ENCODE measurements at regions not wholly inside any gene's neighbourhood (a gene's known extent, or its start where the extent isn't known, plus 50 kb on each side); places are given as distances from the start of the nearest gene placed in this dataset.

DNA sequence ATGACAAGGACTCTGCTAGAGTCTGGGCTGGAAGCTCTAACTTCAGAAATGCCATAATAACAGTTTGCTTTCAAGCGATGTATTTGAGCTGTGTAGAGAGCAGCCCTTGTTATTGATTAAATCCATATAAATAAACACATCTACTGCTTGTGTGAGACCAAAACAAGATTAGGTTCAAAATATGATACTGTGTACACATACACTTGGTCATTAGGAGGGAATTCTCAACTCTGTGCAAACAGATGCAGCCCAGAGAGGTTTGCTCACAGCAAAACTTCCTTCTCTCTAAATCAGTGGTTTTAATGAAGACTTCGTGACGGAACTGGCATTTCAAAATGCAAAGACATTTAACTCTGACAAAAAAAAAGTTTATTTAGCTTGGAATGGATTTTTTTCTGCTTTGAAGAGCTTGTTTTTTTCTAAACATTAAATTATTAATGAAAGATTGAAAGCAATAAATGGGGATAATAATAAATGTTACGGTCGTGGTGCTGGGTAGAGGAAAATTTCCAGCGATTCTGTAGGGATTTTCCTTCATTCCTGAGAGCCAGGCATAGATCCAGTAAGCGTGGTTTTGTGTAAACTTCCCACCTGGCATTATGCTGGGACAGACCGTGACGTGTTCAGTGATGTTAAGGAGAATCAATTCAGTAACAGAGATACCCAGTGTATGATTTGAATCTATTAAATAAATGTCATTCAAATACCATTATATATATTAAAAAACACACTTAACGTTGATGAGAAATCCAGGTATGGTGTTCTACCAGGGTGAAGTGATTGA lies 213.7 kb downstream of the TEX29 start:
- no peak for DNase-seq (ENCODE audit: insufficient read length, low spot score)

DNA sequence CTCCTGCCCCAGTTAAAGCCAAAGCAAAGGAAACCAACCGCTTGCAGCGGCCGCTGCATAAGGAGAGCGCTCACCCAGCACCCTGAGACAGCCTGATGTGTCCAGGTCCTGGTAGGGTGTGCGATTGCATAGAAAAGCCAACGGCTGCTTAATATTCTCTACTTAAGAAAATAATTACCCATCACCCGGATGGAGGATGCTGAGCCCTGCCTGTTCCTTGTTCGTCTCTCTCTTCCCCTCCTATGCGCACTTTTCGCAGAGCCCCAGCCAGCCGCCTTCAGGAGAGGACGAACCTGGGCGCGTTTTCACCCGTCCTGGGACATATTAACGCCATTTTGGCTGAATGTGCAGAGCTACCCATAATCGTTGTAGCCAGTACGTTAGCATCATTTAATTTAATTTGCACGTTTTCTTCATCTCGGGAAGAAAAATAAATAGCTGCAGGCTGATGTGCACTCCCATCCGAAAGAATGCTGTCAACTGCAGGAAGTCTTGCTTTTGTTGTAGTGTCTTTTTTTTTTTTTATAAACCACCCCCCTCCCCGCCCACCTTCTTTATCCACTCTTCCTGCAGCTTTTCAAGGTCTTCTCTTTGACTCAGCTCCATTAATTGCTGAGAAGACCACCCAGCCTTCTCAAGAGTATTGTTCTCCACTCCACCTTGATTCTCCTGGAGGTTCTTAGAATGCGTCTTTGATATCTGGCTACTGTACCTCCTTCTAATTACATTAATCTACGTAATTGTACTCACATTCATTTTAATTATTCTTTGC lies 214.5 kb downstream of the TEX29 start:
- FAIRE-seq (no peak), DNase-seq (ENCODE audit: insufficient read length, low spot score) (no peak)

More for the DNA sequence above, 213.7 kb downstream of the TEX29 start:
- FAIRE-seq: no peak

DNA sequence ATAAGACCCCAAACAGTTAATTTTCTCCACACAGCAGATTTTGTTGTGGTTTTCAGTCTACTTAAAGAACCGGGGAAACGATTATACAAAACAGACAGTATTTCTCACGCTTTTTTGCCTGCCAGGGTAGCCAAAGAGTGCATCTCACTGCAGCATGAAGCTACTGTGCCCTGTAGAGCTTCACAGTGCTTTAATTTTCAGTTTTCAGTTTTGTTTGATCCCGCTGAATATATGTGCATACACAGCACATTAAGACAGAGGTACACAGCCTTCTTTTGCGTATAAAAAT lies 215.0 kb downstream of the TEX29 start:
- FAIRE-seq (no peak), DNase-seq (ENCODE audit: insufficient read length, low spot score) (no peak)

DNA sequence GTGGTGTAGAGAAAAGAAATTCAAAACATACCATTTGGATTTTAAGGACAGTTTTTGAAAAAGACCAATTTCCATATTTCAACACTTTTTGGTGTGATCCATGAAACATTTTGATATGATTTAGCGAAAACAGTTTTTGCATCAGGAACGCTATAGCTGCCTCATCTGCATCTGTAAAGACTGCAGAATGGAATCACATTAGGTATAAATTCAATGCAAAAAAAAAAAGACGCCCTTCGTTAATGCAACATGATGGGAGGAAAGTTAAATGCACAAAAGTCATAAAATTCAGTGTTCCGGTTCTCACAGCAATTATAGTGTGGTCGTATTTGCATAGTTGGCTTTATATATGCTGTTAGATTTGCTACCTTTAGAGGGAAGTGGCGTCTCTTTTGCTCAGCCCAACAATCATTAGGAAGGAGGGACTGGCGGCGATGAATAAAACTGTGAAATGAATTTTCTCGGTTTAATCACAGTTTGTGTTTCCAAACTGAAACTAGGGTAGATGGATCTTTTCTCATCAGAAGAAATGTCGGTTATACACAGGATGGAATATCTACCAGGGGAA lies 215.7 kb downstream of the TEX29 start:
- DNase-seq (ENCODE audit: insufficient read length, low spot score) (no peak), FAIRE-seq (no peak)

DNA sequence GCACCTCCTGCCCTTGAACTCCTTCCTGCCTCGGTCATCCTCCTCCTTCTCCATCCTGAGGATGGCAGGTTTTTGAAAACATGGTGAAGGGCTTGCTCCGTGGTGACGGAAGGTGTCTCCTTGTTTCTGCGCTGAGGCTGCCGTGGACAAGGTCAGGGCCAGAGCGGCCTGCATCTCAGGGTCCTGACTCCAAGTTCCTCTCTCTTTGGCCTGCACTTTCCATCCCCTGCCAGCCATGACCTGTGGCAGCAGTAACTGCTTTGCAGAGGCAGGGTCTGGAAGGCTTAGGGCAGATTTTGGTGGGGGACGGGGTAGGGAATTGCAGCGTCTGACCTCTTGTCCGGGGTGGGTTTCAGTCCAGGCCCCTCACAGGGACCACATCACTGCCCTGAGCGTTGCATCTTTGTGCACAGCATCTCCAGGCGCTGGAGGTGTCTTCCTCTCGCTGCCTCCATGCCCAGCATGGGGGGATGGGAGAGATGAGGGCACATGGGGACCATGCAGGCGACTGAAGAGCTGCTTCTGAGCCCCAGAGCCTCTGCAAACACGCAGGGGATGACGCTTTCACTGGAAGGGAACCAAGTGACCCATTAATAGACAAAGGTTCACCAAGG lies 216.8 kb downstream of the TEX29 start:
- FAIRE-seq: no peak
- no peak for DNase-seq (ENCODE audit: insufficient read length, low spot score)

DNA sequence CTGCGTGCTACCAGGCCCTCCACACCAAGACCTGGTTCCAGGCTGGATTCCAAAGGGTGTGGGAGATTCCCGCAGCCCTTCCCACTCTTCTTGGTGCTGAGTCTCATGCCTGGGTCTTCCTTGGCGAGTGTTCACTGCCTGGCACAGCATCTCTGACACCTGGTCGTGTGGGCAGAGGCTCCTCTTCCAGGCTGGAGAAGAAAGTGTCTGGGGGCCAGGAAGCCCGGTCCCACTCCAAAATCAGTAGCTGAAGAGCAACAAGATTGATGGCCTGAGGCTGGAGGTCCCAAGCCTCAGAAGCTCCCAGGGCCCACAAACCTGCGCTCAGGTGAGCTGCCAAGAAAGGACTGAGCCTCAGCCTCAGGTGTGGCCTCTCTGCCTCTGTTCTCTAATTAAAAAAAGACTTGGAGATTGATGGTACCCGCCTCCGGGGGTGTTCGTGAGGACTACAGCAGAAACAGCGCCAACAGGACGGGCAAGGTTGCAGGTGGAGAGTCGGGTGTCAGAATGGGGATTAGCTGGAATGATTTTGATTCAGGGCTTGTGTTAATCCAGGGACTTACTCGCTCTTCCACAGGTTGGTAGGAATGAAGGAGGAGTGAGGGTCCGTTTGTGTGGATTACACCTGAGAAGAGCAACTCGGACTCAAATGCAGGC lies 217.5 kb downstream of the TEX29 start:
- no peak for FAIRE-seq
- DNase-seq (ENCODE audit: insufficient read length, low spot score): no peak

DNA sequence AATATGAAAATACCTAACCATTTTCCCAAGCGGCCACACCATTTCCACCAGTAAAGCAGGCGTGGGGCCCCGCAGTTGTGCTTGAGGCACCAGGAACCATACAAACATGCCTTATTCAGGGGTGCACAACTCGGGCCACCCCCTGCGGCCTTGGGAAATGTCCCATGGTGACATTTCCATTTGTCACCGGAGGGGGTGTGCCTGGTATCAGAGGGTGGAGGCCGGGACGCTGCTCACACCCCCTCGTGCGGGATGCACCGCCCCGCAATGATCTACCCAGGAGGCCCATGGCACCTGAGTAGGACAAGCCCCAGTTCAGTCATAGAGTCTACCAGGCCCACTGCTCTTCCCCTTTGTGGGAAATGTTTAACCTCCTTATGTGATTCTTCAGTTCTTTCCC lies 218.8 kb downstream of the TEX29 start:
- DNase-seq (ENCODE audit: insufficient read length, low spot score): no peak
- FAIRE-seq: no peak

DNA sequence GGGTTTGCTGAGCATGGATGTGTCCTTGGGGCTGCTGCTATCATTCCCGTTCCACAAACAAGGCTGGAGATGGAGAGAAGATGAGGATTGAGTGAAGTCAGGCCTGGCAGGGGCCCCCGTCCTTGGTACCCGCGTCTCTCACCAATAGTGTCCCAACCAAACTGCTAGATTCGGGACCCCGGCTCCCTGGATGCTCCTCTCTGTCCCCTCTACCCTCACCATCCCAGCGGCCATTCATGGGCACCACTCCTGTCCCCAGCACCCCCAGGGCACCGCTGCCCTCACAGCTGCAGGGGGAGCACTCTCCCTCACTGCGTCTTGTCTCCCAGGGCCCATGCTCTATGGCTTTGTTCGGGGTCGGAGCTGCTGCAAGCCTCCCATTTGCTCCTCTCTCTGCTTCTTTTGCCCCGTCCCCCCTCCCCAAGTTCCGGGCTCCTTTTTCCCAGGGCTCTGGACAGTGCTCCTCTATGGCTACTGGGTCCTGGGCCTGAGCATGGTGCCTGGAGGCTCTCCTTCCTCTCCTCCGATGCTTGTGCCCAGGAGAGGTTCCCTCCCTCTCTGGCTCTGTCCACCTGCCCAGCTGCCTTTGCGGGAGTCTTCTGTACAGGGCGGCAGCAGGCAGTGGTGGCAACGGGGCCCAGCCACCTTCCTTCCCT lies 219.5 kb downstream of the TEX29 start:
- DNase-seq (ENCODE audit: insufficient read length, low spot score) (no peak), FAIRE-seq (no peak)

DNA sequence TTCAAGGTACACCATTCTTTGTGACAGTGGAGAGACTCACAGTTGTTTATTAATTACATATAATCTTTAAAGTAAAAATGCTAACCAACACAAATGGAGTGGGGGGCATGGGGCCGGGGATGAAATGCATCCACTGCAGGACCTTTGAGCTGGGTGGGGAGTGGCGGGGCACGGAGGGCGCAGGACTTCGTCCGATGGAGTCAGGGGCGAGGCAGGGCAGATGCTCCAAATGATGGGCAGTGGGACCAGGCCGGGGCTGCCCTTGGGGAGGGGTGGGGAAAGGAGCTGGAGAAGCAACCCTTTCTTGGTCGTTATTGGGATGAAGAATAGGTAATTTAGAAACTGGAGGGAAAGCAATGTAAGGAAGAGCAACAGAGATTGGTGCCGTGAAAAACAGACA lies 220.0 kb downstream of the TEX29 start:
- FAIRE-seq: no peak
- DNase-seq (ENCODE audit: insufficient read length, low spot score): no peak

DNA sequence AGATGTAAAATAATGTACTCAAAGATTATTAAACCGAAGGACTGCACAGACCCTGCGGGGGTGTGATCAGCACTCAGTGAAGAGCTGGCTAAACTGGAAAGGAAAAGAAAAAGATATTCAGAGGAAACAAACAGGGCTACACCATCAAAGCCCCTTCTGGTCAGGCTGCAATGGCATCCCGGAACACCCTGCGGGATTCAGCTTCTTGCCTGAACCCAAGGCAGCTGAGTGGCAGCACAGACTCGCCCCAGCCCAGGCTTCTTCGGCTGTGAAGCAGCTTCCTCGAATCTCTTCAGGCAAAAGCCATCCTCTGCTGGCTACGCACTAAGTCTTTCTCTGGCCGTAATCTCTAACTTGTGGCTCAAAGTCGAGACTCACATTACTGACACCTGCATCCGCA lies 220.9 kb downstream of the TEX29 start:
- DNase-seq (ENCODE audit: insufficient read length, low spot score) (no peak), FAIRE-seq (no peak)

DNA sequence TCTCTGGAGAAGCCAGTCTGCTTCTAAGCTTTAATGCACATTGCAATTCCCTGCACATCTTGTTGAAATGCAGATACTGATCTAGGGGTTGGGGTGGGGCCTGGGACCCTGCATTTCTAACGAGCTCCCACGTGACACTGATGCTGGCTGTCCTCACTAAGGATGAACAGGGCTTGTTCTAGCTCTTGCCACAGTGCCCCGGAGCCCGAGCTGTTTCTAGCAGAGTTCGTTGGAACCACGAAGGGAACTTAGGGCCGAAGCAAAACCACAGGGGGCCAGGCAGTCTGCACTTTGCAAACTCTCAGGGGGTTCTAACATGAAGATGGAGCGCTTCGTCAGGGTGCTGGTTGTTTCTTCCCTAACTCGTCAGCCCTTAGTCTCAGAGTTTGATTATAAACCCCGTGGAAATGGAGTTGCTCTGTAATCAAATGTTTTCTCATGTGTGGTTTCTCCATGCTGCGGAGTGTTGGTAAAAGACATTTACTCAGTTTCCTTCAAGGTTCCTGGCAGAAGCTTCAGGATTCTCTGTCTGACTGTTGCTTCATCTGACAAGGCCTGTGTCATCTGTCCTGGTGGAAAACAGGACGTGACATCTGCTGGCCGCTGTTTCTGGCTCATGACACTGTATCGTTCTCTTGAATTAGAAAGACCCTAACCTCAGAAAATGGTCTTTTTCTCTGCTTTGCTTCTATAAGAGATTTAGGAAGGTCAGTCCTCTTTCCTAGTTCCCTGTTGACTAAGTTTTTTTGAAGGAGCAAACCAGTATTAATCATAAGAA lies 221.5 kb downstream of the TEX29 start:
- DNase-seq (ENCODE audit: insufficient read length, low spot score): no peak
- no peak for FAIRE-seq

DNA sequence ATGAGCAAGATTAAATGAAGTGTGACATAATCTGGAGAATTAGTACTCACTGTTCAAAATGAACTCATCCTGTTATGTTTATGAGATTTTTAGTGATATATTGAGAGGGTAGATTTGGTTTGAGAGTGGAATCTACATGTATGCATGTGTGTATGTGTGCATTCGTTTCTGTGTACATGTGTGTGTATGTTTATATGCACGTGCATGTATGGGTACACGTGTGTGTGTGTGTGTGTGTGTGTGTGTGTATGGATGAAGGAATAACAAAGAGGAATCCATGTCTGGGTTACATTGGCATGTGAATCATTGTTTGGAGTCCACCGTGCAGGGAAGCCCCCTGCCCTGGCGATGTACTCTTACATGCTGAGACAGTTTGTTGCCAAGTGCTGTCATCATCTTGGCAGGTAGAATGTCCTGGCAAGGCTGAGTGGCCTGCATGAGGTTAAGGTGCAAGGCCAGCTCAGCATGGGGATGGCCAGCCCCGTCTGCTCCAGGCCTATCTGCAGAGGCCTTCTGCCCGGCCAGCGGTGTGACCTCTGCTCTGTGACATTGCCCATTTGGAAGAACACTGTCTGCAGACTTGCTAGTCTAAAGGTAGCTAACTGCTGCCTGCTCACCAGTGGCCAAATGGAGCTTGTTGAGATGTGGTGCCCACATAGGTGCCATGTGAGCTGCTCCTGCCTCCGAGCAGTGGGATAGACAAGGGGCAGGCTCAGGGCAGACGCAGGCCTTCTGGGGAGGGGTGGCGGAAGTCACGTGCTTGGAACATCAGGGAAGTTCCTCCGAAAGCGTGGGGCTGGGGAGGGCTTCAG lies 222.3 kb downstream of the TEX29 start:
- FAIRE-seq: no peak

DNA sequence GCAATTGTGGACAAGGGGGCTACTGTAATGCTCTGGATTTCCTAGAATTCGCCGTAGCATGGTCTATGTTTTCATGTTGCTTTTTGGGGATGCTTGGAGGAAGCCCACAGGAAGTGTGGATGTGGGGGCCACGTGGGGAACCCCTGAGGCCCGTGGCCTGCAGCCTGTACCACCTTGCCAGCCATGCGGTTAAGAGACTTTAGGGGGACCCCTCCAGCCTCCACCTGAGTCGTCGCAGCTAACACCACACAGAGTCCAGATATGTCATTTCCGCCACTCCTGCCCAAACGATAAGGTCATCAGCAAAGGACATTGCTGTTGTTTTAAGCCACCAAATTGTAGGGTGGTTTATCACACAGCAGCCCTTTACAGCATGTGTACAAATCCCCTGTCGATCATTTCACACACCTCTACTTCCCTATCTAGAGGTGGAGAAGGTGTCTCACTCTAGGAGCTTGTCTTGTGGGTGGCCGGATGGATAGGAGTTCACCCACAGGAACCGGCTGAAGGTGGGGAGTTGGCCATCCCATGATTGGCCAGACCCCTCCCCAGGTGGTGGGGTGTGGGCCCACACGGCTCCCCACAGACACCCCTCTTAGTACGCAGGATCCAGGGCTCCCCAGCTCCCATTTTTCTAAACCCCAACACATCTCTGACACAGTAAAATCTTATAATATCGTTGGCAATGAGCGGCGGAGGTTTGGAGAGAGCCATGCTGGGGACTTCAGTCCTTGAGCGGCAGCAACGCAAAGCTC lies 226.7 kb downstream of the TEX29 start:
- DNase-seq (ENCODE audit: insufficient read length, low spot score) (no peak), FAIRE-seq (no peak)

More for the DNA sequence above, 222.3 kb downstream of the TEX29 start:
- DNase-seq (ENCODE audit: insufficient read length, low spot score): no peak

DNA sequence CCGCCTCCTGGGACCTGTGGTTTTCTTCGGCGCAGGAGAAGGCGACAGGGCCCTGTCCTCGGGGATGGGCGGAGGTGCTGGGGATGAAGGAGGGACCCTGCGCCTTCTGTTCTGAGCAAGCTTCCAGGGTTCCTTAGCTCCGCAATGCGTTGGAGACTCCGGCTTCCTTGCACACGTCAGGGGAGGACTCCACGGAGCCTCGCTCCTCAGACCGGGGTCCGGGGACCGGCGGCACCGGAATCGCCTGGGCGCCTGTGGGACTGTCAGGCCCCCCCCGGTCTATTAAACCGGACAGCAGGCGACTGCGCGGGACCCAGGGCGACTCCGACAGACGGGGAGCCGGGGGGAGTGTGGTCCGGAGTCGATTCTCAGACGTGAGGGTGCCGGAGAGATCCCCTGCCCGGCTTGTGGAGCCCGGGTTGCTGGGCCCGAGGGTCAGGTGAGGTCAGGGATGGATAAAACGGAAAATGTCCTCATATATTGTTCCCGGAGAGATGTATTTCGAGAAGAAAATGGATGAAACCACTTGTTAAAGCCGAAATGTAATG lies 227.4 kb downstream of the TEX29 start:
- no peak for FAIRE-seq
- no peak for DNase-seq (ENCODE audit: insufficient read length, low spot score)

DNA sequence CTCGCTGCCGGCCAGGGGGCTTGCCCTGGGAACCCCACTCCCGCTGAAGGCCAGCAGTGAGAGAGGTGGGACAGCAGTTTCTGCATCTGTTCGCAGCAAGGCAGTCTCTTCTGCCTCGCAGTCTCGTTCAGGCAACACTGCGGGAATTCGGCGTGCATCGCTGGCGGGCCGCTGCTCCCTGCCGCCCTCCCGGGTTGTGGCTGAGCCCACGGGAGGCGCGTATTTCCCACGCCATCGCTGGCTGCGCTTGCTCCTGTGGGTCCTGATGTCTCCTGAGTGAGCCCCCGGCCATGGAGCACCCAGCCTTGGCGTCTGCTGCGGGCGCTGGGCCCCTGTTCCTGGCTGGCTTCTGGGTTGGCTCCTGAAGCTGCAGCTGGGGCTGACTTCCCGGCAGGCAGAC lies 227.9 kb downstream of the TEX29 start:
- no peak for FAIRE-seq

DNA sequence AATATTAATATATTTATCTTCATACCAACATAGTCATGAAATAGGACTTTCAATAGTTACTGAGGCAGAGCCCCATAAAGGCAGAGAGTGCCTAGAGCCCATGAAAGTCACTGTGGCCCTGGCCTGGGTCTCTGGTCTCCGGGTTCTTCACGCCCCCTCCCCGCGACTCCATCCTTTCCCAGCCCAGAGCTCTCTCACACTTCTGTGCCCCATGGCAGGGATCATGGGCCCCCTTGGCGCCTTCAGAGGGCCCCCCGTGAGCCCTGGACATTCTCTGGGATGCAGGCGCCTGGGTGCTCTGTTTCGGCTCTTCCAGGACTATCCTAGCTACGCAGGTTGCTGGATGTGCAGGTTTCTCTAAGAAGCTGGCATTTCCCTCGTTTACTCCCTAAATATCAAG lies 228.4 kb downstream of the TEX29 start:
- FAIRE-seq (no peak), DNase-seq (ENCODE audit: insufficient read length, low spot score) (no peak)

More for the DNA sequence above, 227.9 kb downstream of the TEX29 start:
- no peak for DNase-seq (ENCODE audit: insufficient read length, low spot score)

DNA sequence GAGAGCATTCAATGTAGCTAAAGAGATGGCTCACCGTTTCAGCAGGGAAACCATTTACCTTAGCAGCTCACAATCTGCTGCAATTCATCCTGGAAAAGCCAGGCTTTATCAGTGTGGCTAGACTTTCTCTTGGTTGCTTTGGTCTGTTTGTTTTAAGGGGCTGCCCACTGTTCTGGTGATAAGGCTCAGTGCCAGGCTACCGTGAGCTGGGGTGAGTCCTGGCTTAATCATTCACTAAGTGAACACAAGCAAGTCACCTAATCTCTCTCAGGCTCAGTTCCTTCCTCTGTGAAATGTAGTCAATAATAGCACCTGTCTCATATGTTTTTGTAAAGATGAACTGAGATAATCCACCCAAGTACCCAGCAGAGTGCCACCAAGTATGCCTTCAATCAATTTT lies 229.0 kb downstream of the TEX29 start:
- no peak for FAIRE-seq
- no peak for DNase-seq (ENCODE audit: insufficient read length, low spot score)

DNA sequence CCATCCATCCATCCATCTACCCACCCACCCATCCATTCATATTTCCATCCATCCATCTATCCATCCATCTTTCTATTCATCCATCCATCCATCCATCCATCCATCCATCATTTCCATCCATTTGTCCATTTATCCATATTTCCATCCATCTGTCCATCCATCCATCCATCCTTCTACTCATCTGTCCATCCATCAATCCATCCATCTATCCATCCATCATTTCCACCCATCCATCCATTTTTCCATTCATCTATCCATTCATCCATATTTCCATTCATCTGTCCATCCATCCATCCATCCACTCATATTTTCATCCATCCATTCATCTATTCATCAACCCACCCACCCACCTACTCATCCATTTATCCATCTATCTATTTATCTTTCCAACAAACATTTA lies 229.6 kb downstream of the TEX29 start:
- no peak for DNase-seq (ENCODE audit: insufficient read length, low spot score)
- FAIRE-seq: no peak

All from HTR-8/SVneo (cell line).